T-cell (primary cell): ENCODE measurements at regions not wholly inside any gene's neighbourhood (a gene's known extent, or its start where the extent isn't known, plus 50 kb on each side); places are given as distances from the start of the nearest gene placed in this dataset.
"Not testable (repeated sequence)": the region's sequence is repeated elsewhere in the genome, so short reads cannot be mapped to it uniquely, and the experiment has no call there.

Source experiments
- ATAC-seq, 4 experiments: fragments of 200-7000 bp in 3 of 4; fragments of 150-1000 bp in 1 of 4; cut with Tn5 transposase; replicated peaks in 1 of 4; 1 replicate in 3 of 4; 2 replicates in 1 of 4; pipeline ENCODE4 v1.10.0; 2021; ENCODE audit warnings: moderate library complexity in 3 of 4, mild to moderate bottlenecking in 2 of 4, moderate number of reproducible peaks in 1 of 4
- CTCF ChIA-PET, 2 donors: fragments of 300-600 bp; sonication (Branson Sonifier 250); formaldehyde crosslinking; loops; one replicate each; lab custom pipeline; 2022; ENCODE audit warnings: antibody characterized with exemption in 2 of 2; lab: Charles Lee
- POLR2A ChIA-PET, 2 donors: fragments of 300-600 bp; sonication (Branson Sonifier 250); formaldehyde crosslinking; loops; one replicate each; lab custom pipeline; 2022; ENCODE audit warnings: antibody characterized with exemption in 2 of 2; lab: Charles Lee
- DNase-seq, 35 experiments: peaks; one replicate each; pipeline versions ENCODE4 v3.0.0 to v3.0.0-alpha.2; 2013 to 2023
- H3K27ac ChIP-seq: one replicate; pipeline ENCODE4 v1.5.1; 2013; ENCODE audit warnings: low read length
- H3K27me3 ChIP-seq, 2 experiments: replicated peaks in 1 of 2; 1 replicate in 1 of 2; 2 replicates in 1 of 2; pipeline versions ENCODE4 v1.6.1 to v1.7.0; 2013; ENCODE audit warnings: low read length in 1 of 2, mixed read lengths in 1 of 2; ENCODE audit not compliant: control insufficient read depth in 2 of 2, insufficient read depth in 2 of 2; ENCODE audit errors: extremely low read depth in 1 of 2
- H3K36me3 ChIP-seq, 2 donors: 1 replicate in 1 of 2; 2 replicates in 1 of 2; pipeline versions ENCODE4 v1.6.1 to v1.7.0; 2013; ENCODE audit warnings: low read length in 1 of 2; ENCODE audit not compliant: control insufficient read depth in 2 of 2, insufficient read depth in 1 of 2; ENCODE audit errors: extremely low read depth in 1 of 2
- H3K4me1 ChIP-seq, 2 experiments: 1 replicate in 1 of 2; 2 replicates in 1 of 2; pipeline versions ENCODE4 v1.6.1 to v1.7.0; 2013; ENCODE audit warnings: low read length in 2 of 2, mixed read lengths in 1 of 2; ENCODE audit not compliant: insufficient read depth in 2 of 2, control insufficient read depth in 1 of 2; ENCODE audit errors: extremely low read depth in 1 of 2
- H3K4me3 ChIP-seq, 2 donors: 1 replicate in 1 of 2; 2 replicates in 1 of 2; pipeline versions ENCODE4 v1.5.1 to v1.7.0; 2013; ENCODE audit warnings: mild to moderate bottlenecking in 2 of 2, low read length in 1 of 2, moderate library complexity in 1 of 2; ENCODE audit not compliant: control insufficient read depth in 1 of 2; ENCODE audit errors: extremely low read depth in 1 of 2
- H3K9me3 ChIP-seq: 2 replicates; pipeline ENCODE4 v1.7.0; 2013
- H3K27ac Mint-ChIP-seq, 2 donors: one replicate each; pipeline ENCODE4 v1.8.0; 2020 to 2021; ENCODE audit warnings: mild to moderate bottlenecking in 2 of 2, mixed read lengths in 2 of 2
- H3K27me3 Mint-ChIP-seq, 2 donors: one replicate each; pipeline ENCODE4 v1.8.0; 2021 to 2022; ENCODE audit warnings: mixed read lengths in 2 of 2
- H3K36me3 Mint-ChIP-seq: one replicate; pipeline ENCODE4 v1.8.0; 2021; ENCODE audit warnings: mixed read lengths
- H3K4me1 Mint-ChIP-seq, 3 donors: one replicate each; pipeline ENCODE4 v1.8.0; 2020 to 2022; ENCODE audit warnings: mixed read lengths in 3 of 3, mild to moderate bottlenecking in 1 of 3
- H3K4me3 Mint-ChIP-seq, 3 donors: one replicate each; pipeline ENCODE4 v1.8.0; 2020 to 2022; ENCODE audit warnings: mild to moderate bottlenecking in 3 of 3, mixed read lengths in 3 of 3, moderate library complexity in 3 of 3
- H3K9me3 Mint-ChIP-seq, 3 donors: one replicate each; pipeline ENCODE4 v1.8.0; 2020 to 2022; ENCODE audit warnings: mixed read lengths in 3 of 3
- WGBS: methylation state at CpG from one replicate; pipeline ENCODE4 v1.1.5; 2013; ENCODE audit warnings: missing lambda C conversion rate; ENCODE audit not compliant: insufficient coverage; 5-methylcytosine and 5-hydroxymethylcytosine counted together

DNA sequence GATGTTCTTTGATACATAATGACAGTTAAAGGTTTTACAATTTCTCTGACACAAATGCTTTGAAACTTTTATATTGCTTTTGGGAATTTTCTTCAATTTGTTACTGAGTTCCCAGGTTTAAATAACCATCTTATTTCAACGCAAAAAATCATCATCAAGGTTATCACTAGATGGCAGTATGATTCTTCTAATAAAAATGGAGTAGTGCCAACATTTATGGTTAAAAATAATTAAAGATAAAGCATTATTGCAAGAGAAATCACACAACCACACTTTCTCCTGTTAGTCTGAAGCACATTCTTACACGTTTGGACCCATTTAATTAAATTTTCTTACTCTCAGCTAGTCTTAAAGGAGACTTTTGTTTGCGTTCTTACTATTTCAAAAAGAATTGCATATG, 611.3 kb upstream of the CPXCR1 start:
- Mint-ChIP-seq H3K9me3 (no peaks in the 10 kb centered on the region), H3K27me3 (no peaks in the 10 kb centered on the region), H3K27ac (no peak overlapping the region), H3K4me3 (no peak overlapping the region), H3K4me1 (no peaks in the 10 kb centered on the region), H3K36me3 (no peaks in the 10 kb centered on the region)
- H3K36me3 ChIP-seq = no peaks in the 10 kb centered on the region
- no CpG with 5 or more reads among the region's 3 CpGs for WGBS
- DNase-seq (no peak), ATAC-seq (no peak)
- no peaks in the 10 kb centered on the region for H3K9me3 ChIP-seq
- ChIA-PET CTCF (no interaction called here), POLR2A (no interaction called here)
- H3K4me1 ChIP-seq = no peaks in the 10 kb centered on the region
- H3K27ac ChIP-seq = no peak overlapping the region
- H3K4me3 ChIP-seq = no peak overlapping the region
- no peaks in the 10 kb centered on the region for H3K27me3 ChIP-seq

DNA sequence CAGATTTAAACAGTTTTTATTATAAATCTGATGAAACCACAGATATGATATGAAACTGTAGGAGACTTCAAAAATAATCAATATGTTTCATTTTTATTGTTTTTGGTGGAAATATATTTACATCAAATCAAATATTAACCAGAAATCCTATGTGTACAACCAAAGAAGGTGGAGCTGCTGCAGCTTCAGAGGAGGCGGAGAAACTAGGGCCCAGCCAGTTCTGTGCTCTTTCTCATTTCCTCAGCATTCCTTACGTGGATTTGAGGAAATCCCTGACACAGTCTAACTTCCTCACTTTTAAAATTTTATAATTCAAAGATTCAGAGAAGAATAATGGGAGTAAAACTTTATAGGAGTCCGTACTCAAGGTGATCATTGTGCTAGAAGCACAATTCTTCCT, 610.7 kb upstream of the CPXCR1 start:
- Mint-ChIP-seq H3K27me3 (no peaks in the 10 kb centered on the region), H3K9me3 (no peaks in the 10 kb centered on the region), H3K4me3 (no peak overlapping the region), H3K27ac (no peak overlapping the region), H3K4me1 (no peaks in the 10 kb centered on the region), H3K36me3 (no peaks in the 10 kb centered on the region)
- Histone ChIP-seq H3K36me3 (no peaks in the 10 kb centered on the region), H3K9me3 (no peaks in the 10 kb centered on the region), H3K27me3 (no peaks in the 10 kb centered on the region), H3K27ac (no peak overlapping the region), H3K4me3 (no peak overlapping the region), H3K4me1 (no peaks in the 10 kb centered on the region)
- ATAC-seq (no peak), DNase-seq (no peak)
- POLR2A ChIA-PET = no interaction called here
- CTCF ChIA-PET = no interaction called here
- no CpG with 5 or more reads among the region's 3 CpGs for WGBS

DNA sequence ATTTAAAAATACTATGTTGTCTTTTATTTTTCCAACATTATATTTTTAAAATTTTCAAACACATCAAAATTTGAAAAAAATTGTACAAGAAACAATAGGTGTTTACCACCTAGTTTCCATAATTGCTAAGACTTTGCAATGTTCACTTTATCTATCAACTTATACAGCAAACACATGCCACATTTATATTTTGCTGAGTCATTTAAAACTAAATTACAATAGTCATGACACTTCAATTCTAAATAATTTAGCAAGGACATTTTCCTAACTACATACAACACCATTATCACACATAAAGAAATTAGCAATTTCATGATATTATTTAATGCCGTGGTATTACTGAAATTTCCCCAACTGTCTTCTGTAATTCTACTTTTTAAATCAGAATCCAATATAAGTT, 600.4 kb upstream of the CPXCR1 start:
- ATAC-seq (no peak), DNase-seq (no peak)
- ChIA-PET CTCF (no interaction called here), POLR2A (no interaction called here)
- no peak overlapping the region for H3K4me3 Mint-ChIP-seq
- Histone ChIP-seq H3K27me3 (no peaks in the 10 kb centered on the region), H3K4me1 (no peaks in the 10 kb centered on the region), H3K9me3 (no peaks in the 10 kb centered on the region), H3K4me3 (no peak overlapping the region), H3K27ac (no peak overlapping the region), H3K36me3 (no peaks in the 10 kb centered on the region)
- no peaks in the 10 kb centered on the region for H3K4me1 Mint-ChIP-seq
- H3K27ac Mint-ChIP-seq = no peak overlapping the region
- H3K27me3 Mint-ChIP-seq = no peaks in the 10 kb centered on the region
- H3K9me3 Mint-ChIP-seq = peaks cover 0 to 4% (median 0%) of the 10 kb centered on the region in 3 donors
- no CpG with 5 or more reads among the region's 1 CpG for whole genome bisulfite sequencing
- no peaks in the 10 kb centered on the region for H3K36me3 Mint-ChIP-seq

DNA sequence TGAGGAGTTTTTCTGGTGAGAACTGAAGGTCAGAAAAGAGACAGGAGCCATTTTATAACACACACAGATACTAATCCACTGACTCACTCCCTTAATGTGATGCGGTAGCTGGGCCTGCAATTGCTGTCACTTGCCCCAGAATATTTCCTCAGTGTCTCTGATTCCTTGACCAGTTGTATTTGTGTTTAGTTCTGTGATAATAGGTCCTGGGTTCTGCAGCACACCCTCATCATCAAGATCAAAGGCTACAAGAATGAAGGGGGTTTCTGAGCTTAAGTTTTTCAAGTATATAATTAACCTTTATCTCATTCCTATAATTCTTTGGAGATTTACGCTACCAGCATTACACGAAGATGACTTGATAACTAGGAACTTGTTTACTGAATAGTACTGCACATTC, 576.5 kb upstream of the CPXCR1 start:
- Mint-ChIP-seq H3K27me3 (peaks cover 0 to 3% of the 10 kb centered on the region in 2 donors), H3K36me3 (no peaks in the 10 kb centered on the region), H3K4me3 (no peak overlapping the region), H3K4me1 (no peaks in the 10 kb centered on the region), H3K27ac (no peak overlapping the region), H3K9me3 (peaks cover 4 to 12% (median 10%) of the 10 kb centered on the region in 3 donors)
- DNase-seq = no peak
- no peak for ATAC-seq
- no peak overlapping the region for H3K27ac ChIP-seq
- H3K27me3 ChIP-seq = no peaks in the 10 kb centered on the region
- CTCF ChIA-PET = no interaction called here
- no peaks in the 10 kb centered on the region for H3K9me3 ChIP-seq
- POLR2A ChIA-PET = no interaction called here
- H3K36me3 ChIP-seq = no peaks in the 10 kb centered on the region
- H3K4me1 ChIP-seq = no peaks in the 10 kb centered on the region
- whole genome bisulfite sequencing = no CpG with 5 or more reads among the region's 3 CpGs
- no peak overlapping the region for H3K4me3 ChIP-seq

DNA sequence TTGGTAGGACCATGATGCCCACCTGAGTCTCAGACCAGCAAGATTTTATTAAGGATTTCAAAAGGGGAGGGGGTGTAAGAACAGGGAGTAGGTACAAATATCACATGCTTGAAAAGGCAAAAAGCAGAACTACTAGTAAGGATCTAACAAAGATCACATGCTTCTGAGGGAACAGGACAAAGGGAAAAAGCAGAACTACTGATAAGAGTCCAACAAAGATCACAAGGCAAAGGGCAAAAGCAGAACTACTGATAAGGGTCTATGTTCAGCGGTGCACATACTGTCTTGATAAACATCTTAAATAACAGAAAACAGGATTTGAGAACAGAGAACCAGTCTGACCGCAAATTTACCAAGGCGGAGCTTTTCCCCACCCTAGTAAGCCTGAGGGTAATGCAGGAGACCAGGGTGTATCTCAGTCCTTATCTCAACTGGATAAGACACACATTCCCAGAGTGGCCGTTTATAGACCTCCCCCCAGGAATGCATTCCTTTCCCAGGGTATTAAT, 573.0 kb upstream of the CPXCR1 start:
- DNase-seq, H3K9me3 Mint-ChIP-seq, H3K27ac ChIP-seq, ATAC-seq, H3K36me3 Mint-ChIP-seq, H3K27me3 ChIP-seq, H3K4me1 Mint-ChIP-seq, H3K4me1 ChIP-seq, H3K27me3 Mint-ChIP-seq, H3K4me3 ChIP-seq, CTCF ChIA-PET, H3K27ac Mint-ChIP-seq, H3K4me3 Mint-ChIP-seq, H3K36me3 ChIP-seq, H3K9me3 ChIP-seq: not testable (repeated sequence)
- no CpG with 5 or more reads among the region's 4 CpGs for WGBS
- POLR2A ChIA-PET = interaction anchor here in 1 of 2 donors (0.7 kb wide), 1 partner anchor 94 kb away, joined by 3 read pairs; no protein-coding TSS in a partner anchor

DNA sequence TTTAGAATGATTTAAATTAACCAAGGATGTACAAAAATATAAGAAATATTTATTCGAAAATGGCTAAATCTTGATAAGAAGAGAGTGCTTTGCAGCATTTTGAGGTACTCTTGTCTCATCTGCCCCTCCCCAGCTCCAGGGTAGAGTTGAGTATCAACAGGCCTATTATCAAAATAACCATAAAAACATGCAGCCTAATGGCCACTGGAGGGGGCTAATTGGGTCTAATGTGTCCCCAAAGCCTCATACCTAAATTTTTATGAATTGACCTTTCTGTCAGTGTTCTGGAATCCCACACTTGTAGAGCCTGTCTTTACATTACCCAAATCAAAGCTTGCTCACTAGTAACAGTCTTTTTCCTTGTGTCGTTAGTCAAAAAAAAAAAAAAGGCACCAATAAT, 544.9 kb upstream of the CPXCR1 start:
- H3K27me3 Mint-ChIP-seq = no peaks in the 10 kb centered on the region
- ChIA-PET CTCF (no interaction called here), POLR2A (no interaction called here)
- no peaks in the 10 kb centered on the region for H3K36me3 Mint-ChIP-seq
- no peak for ATAC-seq
- no CpG with 5 or more reads among the region's 2 CpGs for WGBS
- Histone ChIP-seq H3K4me3 (no peak overlapping the region), H3K27ac (no peak overlapping the region), H3K4me1 (no peaks in the 10 kb centered on the region), H3K36me3 (no peaks in the 10 kb centered on the region), H3K9me3 (no peaks in the 10 kb centered on the region), H3K27me3 (no peaks in the 10 kb centered on the region)
- no peak overlapping the region for H3K4me3 Mint-ChIP-seq
- DNase-seq = no peak
- no peaks in the 10 kb centered on the region for H3K4me1 Mint-ChIP-seq
- H3K9me3 Mint-ChIP-seq = peaks cover 0 to 3% (median 0%) of the 10 kb centered on the region in 3 donors
- H3K27ac Mint-ChIP-seq = no peak overlapping the region

DNA sequence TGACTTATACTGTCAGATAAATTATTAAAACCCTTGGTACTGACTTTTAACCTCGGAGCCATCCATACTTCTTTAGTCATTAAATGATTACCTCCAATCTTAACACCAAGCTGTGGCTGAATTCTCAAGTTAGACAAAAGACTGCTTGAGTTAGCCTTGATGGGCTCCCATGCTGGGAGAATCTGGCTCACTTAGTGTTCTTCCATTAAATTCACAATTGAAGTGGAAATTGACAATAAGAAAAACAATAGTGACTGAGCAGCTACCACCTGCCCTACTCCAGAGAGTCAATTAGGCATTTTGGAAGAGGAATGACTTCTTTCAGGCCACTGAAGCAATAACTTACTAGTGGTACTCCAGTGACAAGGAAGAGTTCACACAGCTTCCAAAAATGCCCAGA, 503.0 kb upstream of the CPXCR1 start:
- Histone ChIP-seq H3K4me1 (no peaks in the 10 kb centered on the region), H3K27me3 (no peaks in the 10 kb centered on the region), H3K9me3 (no peaks in the 10 kb centered on the region), H3K27ac (no peak overlapping the region), H3K4me3 (no peak overlapping the region), H3K36me3 (no peaks in the 10 kb centered on the region)
- CTCF ChIA-PET = no interaction called here
- H3K36me3 Mint-ChIP-seq = no peaks in the 10 kb centered on the region
- WGBS = no CpG with 5 or more reads among the region's 1 CpG
- peaks cover 0 to 8% (median 4%) of the 10 kb centered on the region in 3 donors for H3K9me3 Mint-ChIP-seq
- POLR2A ChIA-PET = no interaction called here
- no peaks in the 10 kb centered on the region for H3K4me1 Mint-ChIP-seq
- no peak overlapping the region for H3K27ac Mint-ChIP-seq
- H3K4me3 Mint-ChIP-seq = no peak overlapping the region
- ATAC-seq (no peak), DNase-seq (no peak)
- H3K27me3 Mint-ChIP-seq = no peaks in the 10 kb centered on the region
